Cardiac fibroblast (primary cell): ENCODE measurements at regions not wholly inside any gene's neighbourhood (a gene's known extent, or its start where the extent isn't known, plus 50 kb on each side); places are given as distances from the start of the nearest gene placed in this dataset.

ENCODE experiments used
- DNase-seq, 2 donors: peaks; one replicate each; pipeline versions ENCODE4 v3.0.0 to v3.0.0-alpha.2; 2010; ENCODE audit warnings: low read depth in 2 of 2
- H3K4me3 ChIP-seq, 2 donors: replicated peaks in 1 of 2; 1 replicate in 1 of 2; 2 replicates in 1 of 2; pipeline ENCODE4 v1.5.1; 2011; ENCODE audit warnings: low read depth in 2 of 2, low read length in 2 of 2, mild to moderate bottlenecking in 2 of 2, moderate library complexity in 1 of 2
- TF ChIP-seq, protein P1 (sequence below): IDR thresholded peaks from one replicate; pipeline ENCODE4 v1.5.1; 2011; ENCODE audit warnings: low read depth, mild to moderate bottlenecking, low read length, inconsistent platforms

DNA sequence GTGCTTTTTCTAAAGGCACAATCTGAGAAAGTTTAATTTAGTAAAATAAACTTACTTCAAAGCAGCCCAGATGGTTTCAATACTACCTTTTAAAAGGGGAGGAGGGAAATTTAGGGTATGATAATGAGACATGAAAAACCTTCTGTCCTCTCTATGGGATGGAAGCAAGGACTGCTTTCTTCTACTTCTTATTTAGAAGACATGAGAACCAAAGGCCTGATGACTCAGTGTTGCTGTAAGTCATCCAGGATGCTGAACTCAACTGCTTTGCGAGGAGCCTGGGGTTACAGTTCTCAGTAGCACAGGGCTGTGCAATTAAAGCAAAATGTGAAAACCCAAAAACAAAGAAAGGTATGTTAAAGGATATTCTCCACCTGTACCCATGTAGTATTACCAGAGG lies 140.8 kb upstream of the EDNRA start:
- peak; percentile 65 to 86 for DNase-seq
- H3K4me3 ChIP-seq: no peak overlapping the region
- TF ChIP-seq, protein P1, sequence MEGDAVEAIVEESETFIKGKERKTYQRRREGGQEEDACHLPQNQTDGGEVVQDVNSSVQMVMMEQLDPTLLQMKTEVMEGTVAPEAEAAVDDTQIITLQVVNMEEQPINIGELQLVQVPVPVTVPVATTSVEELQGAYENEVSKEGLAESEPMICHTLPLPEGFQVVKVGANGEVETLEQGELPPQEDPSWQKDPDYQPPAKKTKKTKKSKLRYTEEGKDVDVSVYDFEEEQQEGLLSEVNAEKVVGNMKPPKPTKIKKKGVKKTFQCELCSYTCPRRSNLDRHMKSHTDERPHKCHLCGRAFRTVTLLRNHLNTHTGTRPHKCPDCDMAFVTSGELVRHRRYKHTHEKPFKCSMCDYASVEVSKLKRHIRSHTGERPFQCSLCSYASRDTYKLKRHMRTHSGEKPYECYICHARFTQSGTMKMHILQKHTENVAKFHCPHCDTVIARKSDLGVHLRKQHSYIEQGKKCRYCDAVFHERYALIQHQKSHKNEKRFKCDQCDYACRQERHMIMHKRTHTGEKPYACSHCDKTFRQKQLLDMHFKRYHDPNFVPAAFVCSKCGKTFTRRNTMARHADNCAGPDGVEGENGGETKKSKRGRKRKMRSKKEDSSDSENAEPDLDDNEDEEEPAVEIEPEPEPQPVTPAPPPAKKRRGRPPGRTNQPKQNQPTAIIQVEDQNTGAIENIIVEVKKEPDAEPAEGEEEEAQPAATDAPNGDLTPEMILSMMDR: no peak

DNA sequence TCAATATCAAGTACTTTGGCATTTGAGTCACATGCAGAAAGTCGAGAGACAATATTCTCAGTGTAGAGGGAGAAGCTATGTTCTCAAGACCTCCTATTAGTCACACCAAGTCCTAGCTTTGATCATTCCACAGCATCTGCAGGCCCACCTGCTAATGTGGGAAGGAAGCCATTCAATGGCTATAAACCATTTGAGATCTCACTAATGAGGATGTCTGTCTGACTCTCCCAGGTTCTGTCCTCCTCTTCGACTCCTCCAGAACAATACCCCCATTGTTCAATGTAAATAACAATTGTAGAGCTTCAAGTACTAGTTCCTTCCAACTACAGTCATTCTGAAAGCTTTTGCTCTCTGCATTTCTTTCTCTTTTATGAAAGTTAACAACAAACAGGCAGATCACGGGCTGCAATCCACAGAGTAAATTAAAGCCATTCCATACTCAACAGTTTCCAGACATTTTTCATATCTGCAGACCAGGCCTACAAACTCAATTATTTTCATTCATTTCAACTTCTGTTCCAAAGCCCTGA lies 140.2 kb upstream of the EDNRA start:
- H3K4me3 ChIP-seq: no peak overlapping the region
- DNase-seq: peak in 1 of 2 donors; percentile 68
- TF ChIP-seq, protein P1: no peak

DNA sequence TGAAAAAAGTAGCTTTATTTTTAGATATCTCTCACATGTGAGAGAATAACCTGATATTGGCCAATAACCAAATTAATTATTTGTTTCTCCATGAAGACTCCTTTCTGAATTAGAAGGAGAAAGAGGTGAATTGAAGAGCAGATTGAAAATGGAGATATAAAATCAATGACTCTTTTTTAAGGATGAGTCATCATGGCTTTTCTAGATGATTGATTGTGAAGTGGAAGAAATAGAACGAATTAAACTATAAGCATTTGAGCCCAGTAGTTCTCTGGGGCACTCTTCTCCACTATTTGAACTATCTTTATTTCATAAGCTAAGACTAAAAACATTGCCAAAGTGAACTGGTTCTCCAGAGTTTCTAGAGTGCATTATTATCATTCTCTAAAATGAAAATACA lies 137.2 kb upstream of the EDNRA start:
- H3K4me3 ChIP-seq: no peak overlapping the region
- no peak for DNase-seq
- TF ChIP-seq, protein P1: no peak

DNA sequence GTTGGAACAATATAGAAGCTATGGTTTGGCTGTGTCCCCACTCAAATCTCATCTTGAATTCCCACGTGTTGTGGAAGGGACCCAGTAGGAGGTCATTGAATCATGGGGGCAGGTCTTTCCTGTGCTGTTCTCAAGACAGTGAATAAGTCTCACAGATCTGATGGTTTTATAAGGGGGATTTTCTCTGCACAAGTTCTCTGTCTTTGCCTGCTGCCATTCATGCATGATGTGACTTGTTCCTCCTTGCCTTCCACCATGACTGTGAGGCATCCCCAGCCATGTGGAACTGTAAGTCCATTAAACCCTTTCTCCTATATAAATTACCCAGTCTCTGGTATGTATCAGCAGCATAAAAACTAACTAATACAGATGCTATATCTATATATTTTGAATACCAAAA lies 135.2 kb upstream of the EDNRA start:
- DNase-seq: no peak
- no peak overlapping the region for H3K4me3 ChIP-seq
- TF ChIP-seq, protein P1: no peak

DNA sequence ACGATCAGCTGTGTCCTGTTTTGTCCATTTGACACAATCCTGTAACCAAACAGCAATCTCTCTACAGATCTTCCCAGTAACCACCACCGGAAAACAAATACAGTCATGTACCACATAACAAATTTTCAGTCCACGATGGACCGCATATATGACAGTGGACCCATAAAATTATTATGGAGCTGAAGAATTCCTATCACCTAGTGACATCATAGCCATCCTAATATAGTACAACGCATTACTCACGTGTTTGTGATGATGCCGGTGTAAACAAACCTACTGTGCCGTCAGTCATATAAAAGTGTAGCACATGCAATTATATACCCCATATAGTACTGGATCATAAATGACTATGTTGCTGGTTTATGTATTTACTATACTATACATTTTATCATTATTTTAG lies 133.7 kb upstream of the EDNRA start:
- no peak for DNase-seq
- no peak overlapping the region for H3K4me3 ChIP-seq
- TF ChIP-seq, protein P1: no peak

DNA sequence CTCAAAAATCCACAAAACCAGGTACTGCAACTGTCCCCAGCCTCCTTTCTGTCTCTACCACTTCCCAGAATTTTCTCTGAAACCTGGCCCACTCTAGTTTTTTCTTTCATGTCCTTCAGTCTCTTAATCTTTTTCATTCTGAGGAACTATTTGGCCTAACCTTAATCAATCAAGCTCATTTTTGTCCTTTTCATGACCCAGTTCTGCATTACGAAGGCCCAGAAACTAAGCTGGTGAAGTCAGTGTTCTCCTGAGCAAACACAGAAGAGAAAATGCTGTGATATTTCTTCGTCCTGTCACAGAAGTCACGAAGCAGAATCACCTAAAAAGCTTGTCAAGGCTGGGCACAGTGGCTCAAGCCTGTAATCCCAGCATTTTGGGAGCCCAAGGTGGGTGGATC lies 131.7 kb upstream of the EDNRA start:
- TF ChIP-seq, protein P1: no peak
- H3K4me3 ChIP-seq: no peak overlapping the region
- no peak for DNase-seq
